Activated CD4-positive, alpha-beta T cell treated with anti-CD3 and anti-CD28 coated beads, Interleukin-2, amount 50 U/mL, for 48 hours (primary cell): ENCODE measurements at regions not wholly inside any gene's neighbourhood (a gene's known extent, or its start where the extent isn't known, plus 50 kb on each side); places are given as distances from the start of the nearest gene placed in this dataset.
"Not testable (repeated sequence)": the region's sequence is repeated elsewhere in the genome, so short reads cannot be mapped to it uniquely, and the experiment has no call there.

Experiments used
- DNase-seq, 2 experiments: peaks; one replicate each; pipeline ENCODE4 v3.0.0-alpha.2; 2020

GRCh38 chr10:106378251-106378650, 786.3 kb downstream of the SORCS1 start:
- DNase-seq, result no peak

- no peak for DNase-seq
Measured at GRCh38 chr10:106370751-106371150, 793.8 kb downstream of the SORCS1 start.

GRCh38 chr10:106360870-106361269, 803.6 kb downstream of the SORCS1 start:
- DNase-seq, result no peak

GRCh38 chr10:106355450-106355849, 809.1 kb downstream of the SORCS1 start:
- no peak for DNase-seq

GRCh38 chr10:106348933-106349332, 815.6 kb downstream of the SORCS1 start:
- DNase-seq, result no peak

GRCh38 chr10:106347547-106347946, 817.0 kb downstream of the SORCS1 start:
- DNase-seq, result no peak

- DNase-seq, result not testable (repeated sequence)
Measured at GRCh38 chr10:106343539-106343938, 821.0 kb downstream of the SORCS1 start.

- DNase-seq, result no peak
Measured at GRCh38 chr10:106341356-106341755, 823.1 kb downstream of the SORCS1 start.

GRCh38 chr10:106338486-106338885, 826.0 kb downstream of the SORCS1 start:
- DNase-seq, result no peak

- no peak for DNase-seq
Measured at GRCh38 chr10:106336874-106337273, 827.6 kb downstream of the SORCS1 start.

- no peak for DNase-seq
Measured at GRCh38 chr10:106327747-106328146, 836.8 kb downstream of the SORCS1 start.

- DNase-seq, result no peak
Measured at GRCh38 chr10:106320876-106321275, 843.6 kb downstream of the SORCS1 start.

- DNase-seq, result no peak
Measured at GRCh38 chr10:106320078-106320477, 844.4 kb downstream of the SORCS1 start.

GRCh38 chr10:106317554-106317953, 847.0 kb downstream of the SORCS1 start:
- no peak for DNase-seq

- no peak for DNase-seq
Measured at GRCh38 chr10:106313041-106313440, 851.5 kb downstream of the SORCS1 start.

GRCh38 chr10:106312087-106312486, 852.4 kb downstream of the SORCS1 start:
- DNase-seq, result no peak

- no peak for DNase-seq
Measured at GRCh38 chr10:106311590-106311989, 852.9 kb downstream of the SORCS1 start.

- no peak for DNase-seq
Measured at GRCh38 chr10:106310596-106310995, 853.9 kb downstream of the SORCS1 start.

GRCh38 chr10:106309376-106309775, 855.1 kb downstream of the SORCS1 start:
- DNase-seq, result no peak

- no peak for DNase-seq
Measured at GRCh38 chr10:106308284-106308683, 856.2 kb downstream of the SORCS1 start.

GRCh38 chr10:106304056-106304455, 860.5 kb downstream of the SORCS1 start:
- no peak for DNase-seq

- DNase-seq, result no peak
Measured at GRCh38 chr10:106302961-106303360, 861.5 kb downstream of the SORCS1 start.

GRCh38 chr10:106301146-106301545, 863.4 kb downstream of the SORCS1 start:
- no peak for DNase-seq

- no peak for DNase-seq
Measured at GRCh38 chr10:106296750-106297392, 867.6 kb downstream of the SORCS1 start.
